Endothelial cell of umbilical vein (primary cell): ENCODE measurements at regions not wholly inside any gene's neighbourhood (a gene's known extent, or its start where the extent isn't known, plus 50 kb on each side); places are given as distances from the start of the nearest gene placed in this dataset.

Source experiments
- BruUV-seq: library from RNA; stranded (reverse); fragments of 400-500 nt; replicated peaks from 2 replicates; lab custom pipeline; 2021; lab: Mats Ljungman, UMichigan
- CTCF ChIA-PET: fragments of 300-600, 350-600 bp; sonication (Branson Sonifier 250); formaldehyde crosslinking; loops from one replicate; lab custom pipeline; 2021; ENCODE audit warnings: antibody characterized with exemption, inconsistent platforms; lab: Charles Lee
- POLR2A ChIA-PET: fragments of 300-600, 350-600 bp; sonication (Branson Sonifier 250); formaldehyde crosslinking; loops from one replicate; lab custom pipeline; 2021; ENCODE audit warnings: antibody characterized with exemption, inconsistent platforms; lab: Charles Lee
- DNase-seq: peaks from one replicate; pipeline ENCODE4 v3.0.0-alpha.2; 2011; ENCODE audit warnings: low read depth, low spot score
- FAIRE-seq: peaks from 2 replicates; lab custom pipeline; 2011; peaks lifted over from hg19 to GRCh38; lab: Jason Lieb, UNC
- H2AFZ ChIP-seq: 2 replicates; pipeline ENCODE4 v1.6.0; 2012; ENCODE audit warnings: low read depth, low read length, control low read depth, inconsistent platforms
- H3K27ac ChIP-seq: 2 replicates; pipeline ENCODE4 v1.5.1; 2011; ENCODE audit warnings: low read depth, mild to moderate bottlenecking, control low read depth, low read length, moderate library complexity; ENCODE audit not compliant: insufficient read depth
- H3K27me3 ChIP-seq, 2 experiments: 2 replicates each; pipeline versions ENCODE4 v1.6.0 to v1.6.1; 2011; ENCODE audit warnings: low read length in 2 of 2, mixed read lengths in 1 of 2; ENCODE audit not compliant: control insufficient read depth in 2 of 2, insufficient read depth in 2 of 2
- H3K36me3 ChIP-seq, 2 experiments: 2 replicates in 1 of 2; 3 replicates in 1 of 2; pipeline ENCODE4 v1.5.1; 2011; ENCODE audit warnings: low read length in 2 of 2, mild to moderate bottlenecking in 1 of 2, moderate library complexity in 1 of 2; ENCODE audit not compliant: control insufficient read depth in 2 of 2, insufficient read depth in 2 of 2; ENCODE audit errors: extremely low read depth in 1 of 2
- H3K4me1 ChIP-seq: 3 replicates; pipeline ENCODE4 v1.5.1; 2011; ENCODE audit warnings: mild to moderate bottlenecking, low read length; ENCODE audit not compliant: control insufficient read depth, insufficient read depth; ENCODE audit errors: extremely low read depth
- H3K4me2 ChIP-seq: 2 replicates; pipeline ENCODE4 v1.6.1; 2011; ENCODE audit warnings: low read length, control low read depth, mixed read lengths; ENCODE audit not compliant: insufficient read depth
- H3K4me3 ChIP-seq, 3 experiments: fragments of 200-600 bp in 1 of 3; sonication (generic), shearing (Covaris generic) in 1 of 3; replicated peaks in 1 of 3; 2 replicates each; pipeline ENCODE4 v1.5.1; 2011 to 2016; ENCODE audit warnings: control low read depth in 3 of 3, low read length in 3 of 3, mild to moderate bottlenecking in 2 of 3, inconsistent platforms in 1 of 3, low read depth in 1 of 3, moderate library complexity in 1 of 3; ENCODE audit not compliant: insufficient read depth in 1 of 3
- H3K79me2 ChIP-seq: 2 replicates; pipeline ENCODE4 v1.6.0; 2012; ENCODE audit warnings: low read length, inconsistent platforms; ENCODE audit not compliant: control insufficient read depth, insufficient read depth
- H3K9ac ChIP-seq: replicated peaks from 2 replicates; pipeline ENCODE3; 2011; ENCODE audit warnings: low read length, control low read depth; ENCODE audit not compliant: insufficient read depth; ENCODE audit errors: extremely low read depth
- H3K9me1 ChIP-seq: replicated peaks from 3 replicates; pipeline ENCODE4 v1.6.0; 2011; ENCODE audit warnings: mild to moderate bottlenecking, low read length; ENCODE audit not compliant: control insufficient read depth, insufficient read depth; ENCODE audit errors: extremely low read depth
- H3K9me3 ChIP-seq: replicated peaks from 2 replicates; pipeline ENCODE4 v1.5.1; 2012; ENCODE audit warnings: low read length, inconsistent platforms; ENCODE audit not compliant: control insufficient read depth, insufficient read depth
- H4K20me1 ChIP-seq: replicated peaks from 2 replicates; pipeline ENCODE3; 2011; ENCODE audit warnings: mild to moderate bottlenecking, low read length; ENCODE audit not compliant: control insufficient read depth, insufficient read depth; ENCODE audit errors: extremely low read depth
- EZH2 ChIP-seq: IDR thresholded peaks from 2 replicates; pipeline ENCODE4 v1.6.1; 2012; ENCODE audit warnings: borderline replicate concordance, low read depth, mild to moderate bottlenecking, moderate library complexity, low read length, inconsistent platforms; ENCODE audit not compliant: severe bottlenecking
- FOS ChIP-seq: IDR thresholded peaks from 2 replicates; pipeline ENCODE4 v1.6.1; 2011; ENCODE audit warnings: mild to moderate bottlenecking, low read length, moderate library complexity, borderline replicate concordance; ENCODE audit not compliant: insufficient read depth
- GATA2 ChIP-seq: IDR thresholded peaks from 2 replicates; pipeline ENCODE4 v1.7.0; 2011; ENCODE audit warnings: low read depth, mild to moderate bottlenecking, moderate library complexity, mixed read lengths, low read length; ENCODE audit not compliant: insufficient read length, insufficient read depth
- JUN ChIP-seq: IDR thresholded peaks from 2 replicates; pipeline ENCODE4 v1.6.1; 2011; ENCODE audit warnings: borderline replicate concordance, low read depth; ENCODE audit not compliant: insufficient read length, insufficient read depth
- MYC ChIP-seq: IDR thresholded peaks from one replicate; pipeline ENCODE4 v1.6.1; 2011; ENCODE audit warnings: mild to moderate bottlenecking, low read depth, low read length
- POLR2A ChIP-seq: IDR thresholded peaks from 2 replicates; pipeline ENCODE4 v1.6.1; 2012; ENCODE audit warnings: low read depth, mild to moderate bottlenecking, control low read depth, low read length
- POLR2AphosphoS5 ChIP-seq: IDR thresholded peaks from 2 replicates; pipeline ENCODE4 v1.6.1; 2012; ENCODE audit warnings: low read depth, mild to moderate bottlenecking, control low read depth, low read length, moderate library complexity; ENCODE audit not compliant: insufficient read depth
- dilution Hi-C: fragments of 300-500 bp; cut with MboI; formaldehyde crosslinking; loops from one replicate; pipeline ENCODE4 v1.15.0; 2019; ENCODE audit warnings: low sequenced_read_pairs; ENCODE audit not compliant: extremely low pct_ligation_motif_present
- intact Hi-C: fragments of 100-400 bp; cut with micrococcal nuclease; formaldehyde crosslinking; loops from one replicate; pipeline ENCODE4 v1.10.0; 2022
- TF ChIP-seq, protein P1 (sequence below): IDR thresholded peaks from 2 replicates; pipeline ENCODE4 v1.6.1; 2011; ENCODE audit not compliant: insufficient read depth, insufficient read length
- TF ChIP-seq, protein P2 (sequence below), 2 donors: IDR thresholded peaks; 1 replicate in 1 of 2; 2 replicates in 1 of 2; pipeline ENCODE4 v1.5.1; 2011; ENCODE audit warnings: low read length in 2 of 2, mild to moderate bottlenecking in 2 of 2, moderate library complexity in 2 of 2, control low read depth in 1 of 2, inconsistent platforms in 1 of 2, low read depth in 1 of 2; ENCODE audit not compliant: insufficient read depth in 1 of 2; ENCODE audit errors: extremely low read depth in 1 of 2

DNA sequence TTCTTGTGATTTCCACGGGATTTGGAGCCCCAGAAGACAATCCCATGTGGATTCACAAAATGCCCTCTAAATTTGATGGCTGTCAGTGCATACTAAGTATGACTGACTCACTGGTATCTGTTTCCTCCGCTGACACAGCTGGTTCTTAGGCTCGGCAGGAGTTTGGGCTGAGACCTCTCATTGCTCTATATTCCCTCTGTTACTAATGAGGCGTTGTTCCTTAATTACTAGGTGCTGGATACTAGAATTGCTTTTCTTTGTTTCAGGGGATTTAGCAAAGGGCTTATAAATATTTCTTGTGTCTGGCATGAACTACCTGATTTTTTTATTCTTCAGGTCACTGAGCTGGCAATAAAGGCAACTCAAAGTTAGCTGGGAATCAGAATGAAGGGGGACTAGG lies 53.2 kb upstream of the EHF start:
- H3K4me2 ChIP-seq: no peak overlapping the region
- no peaks in the 10 kb centered on the region for H4K20me1 ChIP-seq
- CTCF ChIA-PET: no interaction called here
- TF ChIP-seq, protein P1, sequence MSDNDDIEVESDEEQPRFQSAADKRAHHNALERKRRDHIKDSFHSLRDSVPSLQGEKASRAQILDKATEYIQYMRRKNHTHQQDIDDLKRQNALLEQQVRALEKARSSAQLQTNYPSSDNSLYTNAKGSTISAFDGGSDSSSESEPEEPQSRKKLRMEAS: no peak
- TF ChIP-seq POLR2AphosphoS5: no peak
- no peak for TF ChIP-seq JUN
- TF ChIP-seq, protein P2, sequence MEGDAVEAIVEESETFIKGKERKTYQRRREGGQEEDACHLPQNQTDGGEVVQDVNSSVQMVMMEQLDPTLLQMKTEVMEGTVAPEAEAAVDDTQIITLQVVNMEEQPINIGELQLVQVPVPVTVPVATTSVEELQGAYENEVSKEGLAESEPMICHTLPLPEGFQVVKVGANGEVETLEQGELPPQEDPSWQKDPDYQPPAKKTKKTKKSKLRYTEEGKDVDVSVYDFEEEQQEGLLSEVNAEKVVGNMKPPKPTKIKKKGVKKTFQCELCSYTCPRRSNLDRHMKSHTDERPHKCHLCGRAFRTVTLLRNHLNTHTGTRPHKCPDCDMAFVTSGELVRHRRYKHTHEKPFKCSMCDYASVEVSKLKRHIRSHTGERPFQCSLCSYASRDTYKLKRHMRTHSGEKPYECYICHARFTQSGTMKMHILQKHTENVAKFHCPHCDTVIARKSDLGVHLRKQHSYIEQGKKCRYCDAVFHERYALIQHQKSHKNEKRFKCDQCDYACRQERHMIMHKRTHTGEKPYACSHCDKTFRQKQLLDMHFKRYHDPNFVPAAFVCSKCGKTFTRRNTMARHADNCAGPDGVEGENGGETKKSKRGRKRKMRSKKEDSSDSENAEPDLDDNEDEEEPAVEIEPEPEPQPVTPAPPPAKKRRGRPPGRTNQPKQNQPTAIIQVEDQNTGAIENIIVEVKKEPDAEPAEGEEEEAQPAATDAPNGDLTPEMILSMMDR (IDR thresholded peaks at IDR 0.05; ENCODE audit: extremely low read depth in 1 of 2, insufficient read depth in 1 of 2, low read depth in 1 of 2, low read length in 2 of 2): no peak
- no peak for TF ChIP-seq POLR2A
- TF ChIP-seq MYC: no peak
- TF ChIP-seq EZH2: no peak
- no peak for TF ChIP-seq FOS
- no peak for TF ChIP-seq GATA2
- H3K27me3 ChIP-seq: peaks cover 0 to 6% of the 10 kb centered on the region in 2 experiments
- FAIRE-seq (no peak), DNase-seq (no peak)
- no peaks in the 10 kb centered on the region for H3K9me1 ChIP-seq
- no TSS peak for BruUV-seq
- H3K4me3 ChIP-seq: no peak overlapping the region
- dilution Hi-C loops: no loop called here
- no peak overlapping the region for H3K9ac ChIP-seq
- no peaks in the 10 kb centered on the region for H3K4me1 ChIP-seq
- H2AFZ ChIP-seq: no peak overlapping the region
- no peaks in the 10 kb centered on the region for H3K9me3 ChIP-seq
- no peaks in the 10 kb centered on the region for H3K79me2 ChIP-seq
- no peak overlapping the region for H3K27ac ChIP-seq
- H3K36me3 ChIP-seq: no peaks in the 10 kb centered on the region
- intact Hi-C loops: no loop called here
- POLR2A ChIA-PET: no interaction called here
